Kidney tubule cell (primary cell): ENCODE measurements at regions not wholly inside any gene's neighbourhood (a gene's known extent, or its start where the extent isn't known, plus 50 kb on each side); places are given as distances from the start of the nearest gene placed in this dataset.

Experiments
- DNase-seq: peaks from one replicate; pipeline ENCODE4 v3.0.0-alpha.2; 2018; ENCODE audit warnings: low spot score

DNA sequence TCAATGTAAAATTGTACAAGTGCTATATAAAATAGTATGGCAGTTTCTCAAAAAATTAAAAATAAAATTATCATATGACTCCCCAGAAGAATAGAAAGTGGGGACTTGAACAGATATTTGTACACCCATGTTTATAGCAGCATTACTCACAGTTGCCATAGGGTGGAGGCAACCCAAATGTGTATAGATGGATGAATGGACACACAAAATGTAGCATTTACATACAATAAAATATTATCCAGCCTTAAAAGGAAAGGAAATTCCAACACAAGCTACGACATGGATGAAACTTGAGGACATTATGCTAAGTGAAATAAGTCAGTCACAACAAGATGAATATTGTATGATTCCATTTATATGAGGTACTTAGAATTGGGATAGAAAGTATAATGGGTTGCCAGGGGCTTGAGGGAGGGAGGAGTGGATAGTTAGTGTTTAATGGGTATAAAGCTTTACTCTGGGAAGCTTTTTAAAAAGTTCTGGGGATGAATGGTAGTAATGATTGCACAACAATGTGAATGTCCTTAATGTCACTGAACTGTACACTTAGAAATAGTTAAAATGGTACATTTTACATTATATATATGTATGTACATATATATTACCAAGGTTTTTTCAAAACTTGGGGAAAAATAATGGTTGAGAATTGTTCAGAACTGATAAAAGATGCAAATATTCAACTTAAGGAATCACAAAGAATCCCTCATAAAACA is 53.0 kb upstream of the ADORA3 start:
- no peak for DNase-seq

DNA sequence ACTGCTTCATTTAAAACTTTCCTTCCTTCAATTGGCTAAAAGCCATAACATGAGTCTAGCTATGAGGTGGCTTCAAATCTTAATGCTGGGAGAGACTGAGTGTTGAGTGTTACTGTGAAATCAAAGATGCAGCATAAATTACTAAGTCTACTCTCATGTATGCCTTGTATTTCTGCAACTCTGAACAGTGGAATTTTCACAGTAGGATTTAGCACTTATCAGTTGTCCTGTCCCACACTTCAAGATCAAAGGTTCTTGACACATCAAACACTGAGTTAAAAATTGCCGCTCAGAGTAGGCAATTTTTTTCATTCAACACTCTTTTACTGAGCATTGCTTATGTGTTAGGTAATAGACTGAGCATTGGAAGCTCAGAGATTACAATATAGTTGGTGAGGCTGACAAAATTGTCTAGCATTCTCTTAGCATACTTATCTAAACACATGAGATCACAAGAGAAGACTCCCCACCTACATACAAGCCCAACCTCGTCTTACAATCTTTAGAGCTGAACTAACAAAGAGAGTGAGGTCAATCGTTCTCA is 56.4 kb upstream of the ADORA3 start:
- DNase-seq = peak; percentile 66

DNA sequence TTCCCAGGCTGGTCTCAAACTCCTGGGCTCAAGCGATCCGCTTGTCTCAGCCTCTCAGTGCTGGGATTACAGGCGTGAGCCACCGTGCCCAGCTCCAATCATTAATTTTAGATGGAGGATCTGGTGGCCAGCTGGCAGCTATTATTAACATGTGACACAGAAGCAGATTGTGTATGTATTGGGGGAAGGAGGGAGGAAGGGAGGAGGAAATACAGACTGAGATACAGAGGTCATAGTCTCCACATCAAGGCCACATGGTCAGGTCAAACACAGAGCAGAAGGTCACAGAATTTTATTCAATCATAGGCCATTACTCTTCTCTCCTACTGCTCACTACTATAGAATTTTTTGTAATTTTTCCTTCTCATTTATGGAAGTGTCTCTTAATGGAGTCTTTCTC is 57.9 kb upstream of the ADORA3 start:
- DNase-seq = no peak

GRCh38 chr1:111563619-111564018 is 56.0 kb upstream of the RAP1A start:
- DNase-seq = peak; percentile 72

DNA sequence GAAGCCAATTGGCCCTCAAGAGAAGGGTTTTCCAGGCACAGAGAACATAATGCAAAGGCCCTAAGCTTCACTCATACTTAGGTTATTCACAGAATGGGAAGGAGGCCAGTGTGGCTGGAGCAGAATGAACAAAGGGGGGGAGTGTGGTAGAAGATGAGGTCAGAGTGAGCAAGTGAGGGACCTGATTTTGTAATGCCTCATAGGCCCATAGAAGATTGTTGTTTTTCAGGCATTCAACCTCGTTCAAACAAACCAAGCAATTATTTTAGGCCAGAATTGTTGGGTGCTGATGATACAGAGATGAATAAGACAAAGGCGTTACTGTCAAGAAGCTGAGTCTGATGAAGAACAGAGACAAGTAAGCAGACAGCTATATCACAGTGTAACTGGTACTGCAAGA is 54.5 kb upstream of the RAP1A start:
- DNase-seq = peak; percentile 75

DNA sequence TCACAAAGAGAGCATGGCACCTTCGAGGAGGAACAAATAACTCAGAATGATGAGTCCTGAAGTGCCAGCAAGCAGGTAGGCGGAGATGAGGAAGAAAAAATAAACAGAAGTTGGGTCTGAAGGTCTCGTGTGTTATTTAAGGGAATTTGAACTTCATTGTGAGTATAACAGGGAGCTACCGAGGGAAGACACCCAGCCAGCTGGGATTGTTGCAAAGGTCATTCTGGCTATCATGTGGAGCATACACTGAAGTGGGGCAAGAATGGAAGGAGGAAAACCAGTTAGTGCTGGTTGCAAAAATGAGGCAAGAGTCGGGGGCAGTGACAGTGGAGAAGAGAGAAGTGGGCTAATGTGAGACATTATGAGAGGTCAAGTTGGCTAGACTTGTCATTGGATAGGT is 53.6 kb upstream of the RAP1A start:
- DNase-seq = no peak

DNA sequence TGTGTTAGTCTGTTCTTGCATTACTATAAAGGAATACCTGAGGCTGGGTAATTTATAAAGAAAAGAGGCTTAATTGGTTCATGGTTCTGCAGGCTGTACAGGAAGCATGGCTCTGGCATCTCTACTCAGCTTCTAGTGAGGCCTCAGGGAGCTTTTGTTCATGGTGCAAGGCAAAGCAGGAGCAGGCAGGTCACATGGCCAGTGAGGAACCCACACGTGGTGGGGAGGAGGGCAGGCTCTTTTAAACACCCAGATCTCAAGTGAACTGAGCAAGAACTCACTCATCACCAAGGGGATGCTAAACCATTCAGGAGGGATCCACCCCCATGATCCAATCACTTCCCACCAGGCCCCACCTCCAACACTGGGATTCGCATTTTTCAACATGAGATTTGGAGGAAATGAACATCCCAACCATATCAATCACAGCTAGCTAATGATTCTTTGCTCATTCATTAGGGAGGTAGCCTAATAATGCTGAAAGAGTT is 51.4 kb upstream of the RAP1A start:
- DNase-seq = no peak
